ENCODE measurements at regions not wholly inside any gene's neighbourhood (a gene's known extent, or its start where the extent isn't known, plus 50 kb on each side); places are given as distances from the start of the nearest gene placed in this dataset.

DNA sequence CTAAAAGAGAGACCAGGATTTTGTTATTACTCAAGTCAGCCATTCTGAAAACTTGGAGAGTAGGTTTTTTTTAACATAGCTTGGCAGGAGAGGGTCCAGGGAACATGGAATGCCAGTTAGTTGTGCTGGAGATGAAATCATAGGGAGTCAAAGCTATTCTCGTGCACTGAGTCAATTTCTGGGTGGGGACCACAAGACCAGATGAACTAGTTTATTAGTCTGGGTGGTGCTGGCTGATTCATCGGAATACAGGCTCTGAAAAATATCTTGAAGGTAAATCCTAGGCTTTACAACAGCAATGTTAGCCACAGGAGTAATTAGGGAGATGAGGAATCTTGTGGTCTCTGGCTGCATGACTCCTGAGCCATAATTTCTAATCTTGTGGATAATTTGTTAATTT lies 921.4 kb downstream of the TRIB2 start:
- no peaks in the 10 kb centered on the region for H3K4me1 ChIP-seq (ENCODE audit: control insufficient read depth in 1 of 2, insufficient read depth in 2 of 2, low read length in 2 of 2)
- H3K27ac ChIP-seq (ENCODE audit: low read length): no peak overlapping the region
- no peaks in the 10 kb centered on the region for H3K27me3 ChIP-seq (ENCODE audit: low read depth, low read length)
- no peaks in the 10 kb centered on the region for H3K9me3 ChIP-seq (ENCODE audit: control insufficient read depth in 1 of 2, low read length in 2 of 2)
- H3K4me3 ChIP-seq (ENCODE audit: low read depth in 1 of 2, low read length in 2 of 2): no peak overlapping the region
- no peaks in the 10 kb centered on the region for H3K36me3 ChIP-seq (ENCODE audit: control insufficient read depth in 1 of 2, insufficient read depth in 2 of 2, low read length in 2 of 2)

- Histone ChIP-seq H3K4me1 (ENCODE audit: control insufficient read depth in 1 of 2, insufficient read depth in 2 of 2, low read length in 2 of 2) (no peaks in the 10 kb centered on the region), H3K9me3 (ENCODE audit: control insufficient read depth in 1 of 2, low read length in 2 of 2) (no peaks in the 10 kb centered on the region), H3K36me3 (ENCODE audit: control insufficient read depth in 1 of 2, insufficient read depth in 2 of 2, low read length in 2 of 2) (no peaks in the 10 kb centered on the region), H3K4me3 (ENCODE audit: low read depth in 1 of 2, low read length in 2 of 2) (no peak overlapping the region), H3K27me3 (ENCODE audit: low read depth, low read length) (no peaks in the 10 kb centered on the region), H3K27ac (ENCODE audit: low read length) (no peak overlapping the region)
These were observed 933.2 kb downstream of the TRIB2 start for GRCh38 chr2:13649918-13650317.

DNA sequence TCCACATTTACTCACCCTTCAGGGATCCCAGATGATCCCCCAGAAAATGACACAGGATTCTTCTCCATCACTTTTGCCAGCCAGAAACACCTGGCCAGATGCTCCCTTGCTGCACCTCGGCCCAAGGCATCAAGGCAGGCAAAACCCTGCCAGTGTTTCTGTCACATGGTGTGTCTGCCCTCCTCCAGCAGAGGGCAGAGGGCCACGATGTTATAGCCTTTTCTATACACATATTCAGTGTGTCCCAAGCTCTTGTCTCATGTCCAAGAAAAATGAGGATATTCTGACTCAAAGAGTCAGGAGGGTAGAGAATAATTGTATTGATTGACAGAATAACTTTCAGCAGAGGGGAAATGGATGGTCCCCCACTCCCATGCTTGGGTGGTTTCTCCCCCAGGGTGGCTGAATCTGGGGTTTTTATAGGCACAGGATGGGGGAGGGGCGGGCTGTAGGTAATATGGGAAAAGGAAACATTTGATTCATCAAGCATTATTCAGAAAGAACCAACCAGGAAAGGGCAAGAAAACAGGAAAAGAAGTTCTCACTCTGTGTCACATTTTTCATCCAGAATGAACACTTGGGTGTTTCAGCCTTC lies 933.9 kb downstream of the TRIB2 start:
- Histone ChIP-seq H3K36me3 (ENCODE audit: control insufficient read depth in 1 of 2, insufficient read depth in 2 of 2, low read length in 2 of 2) (no peaks in the 10 kb centered on the region), H3K4me3 (ENCODE audit: low read depth in 1 of 2, low read length in 2 of 2) (no peak overlapping the region), H3K4me1 (ENCODE audit: control insufficient read depth in 1 of 2, insufficient read depth in 2 of 2, low read length in 2 of 2) (no peaks in the 10 kb centered on the region), H3K27me3 (ENCODE audit: low read depth, low read length) (no peaks in the 10 kb centered on the region), H3K27ac (ENCODE audit: low read length) (no peak overlapping the region), H3K9me3 (ENCODE audit: control insufficient read depth in 1 of 2, low read length in 2 of 2) (no peaks in the 10 kb centered on the region)

DNA sequence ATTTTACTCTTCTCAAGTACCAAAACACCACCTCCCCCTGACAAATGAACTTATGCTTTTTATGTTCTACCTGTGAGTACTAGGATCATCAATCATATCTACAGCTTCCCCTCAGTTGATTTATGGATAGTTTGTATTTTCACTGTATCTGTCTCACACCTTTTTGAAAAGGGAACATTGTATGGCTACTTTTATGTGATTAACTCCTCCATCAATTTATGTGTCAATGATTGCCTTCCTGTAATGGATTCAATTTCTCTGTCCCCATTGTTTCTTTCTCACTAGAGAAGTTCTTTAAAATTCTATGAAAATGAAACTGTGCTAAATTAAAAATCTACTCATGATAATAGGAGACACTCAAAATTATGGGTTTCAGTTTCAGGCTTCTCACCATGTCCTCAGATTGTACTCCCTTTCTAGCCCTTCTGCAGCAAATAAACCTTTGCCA lies 935.0 kb downstream of the TRIB2 start:
- Histone ChIP-seq H3K27ac (ENCODE audit: low read length) (no peak overlapping the region), H3K4me1 (ENCODE audit: control insufficient read depth in 1 of 2, insufficient read depth in 2 of 2, low read length in 2 of 2) (no peaks in the 10 kb centered on the region), H3K36me3 (ENCODE audit: control insufficient read depth in 1 of 2, insufficient read depth in 2 of 2, low read length in 2 of 2) (no peaks in the 10 kb centered on the region), H3K27me3 (ENCODE audit: low read depth, low read length) (no peaks in the 10 kb centered on the region), H3K4me3 (ENCODE audit: low read depth in 1 of 2, low read length in 2 of 2) (no peak overlapping the region), H3K9me3 (ENCODE audit: control insufficient read depth in 1 of 2, low read length in 2 of 2) (no peaks in the 10 kb centered on the region)

DNA sequence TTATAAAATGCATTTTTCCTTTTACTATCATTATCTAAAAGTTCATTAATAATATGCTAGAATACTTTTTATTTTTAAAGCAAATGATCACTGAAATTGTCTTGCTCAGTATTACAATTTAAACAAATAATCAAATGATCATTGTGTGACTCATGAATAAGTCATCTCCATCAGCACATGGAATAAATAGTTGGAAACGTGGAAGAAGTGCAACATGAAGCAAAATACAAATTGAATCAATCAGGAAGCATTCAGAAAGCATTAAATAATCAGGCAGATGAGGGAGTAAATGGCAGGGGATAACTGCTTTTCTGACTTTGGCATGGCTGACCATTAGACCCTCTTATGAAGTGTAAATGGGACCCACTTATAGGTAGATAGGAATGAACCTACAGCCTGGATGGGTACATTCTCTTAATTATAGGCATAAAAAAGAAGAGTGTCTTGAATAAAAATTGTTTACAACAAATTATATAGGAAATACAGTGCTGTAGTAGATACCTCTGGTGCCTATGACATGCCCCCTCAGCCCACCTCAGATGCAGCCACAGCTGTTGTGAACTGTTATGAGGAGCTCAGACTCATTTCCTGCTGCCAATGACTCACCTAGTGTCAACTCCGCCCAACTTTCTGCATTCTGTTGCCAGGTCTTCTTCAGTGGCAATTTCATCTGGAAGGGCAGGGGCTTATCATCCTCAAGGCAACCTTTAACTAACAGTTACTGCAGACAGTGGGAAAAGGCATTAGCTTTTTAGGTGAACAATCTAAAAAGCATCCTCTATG lies 936.0 kb downstream of the TRIB2 start:
- no peak overlapping the region for H3K4me3 ChIP-seq (ENCODE audit: low read depth in 1 of 2, low read length in 2 of 2)
- H3K36me3 ChIP-seq (ENCODE audit: control insufficient read depth in 1 of 2, insufficient read depth in 2 of 2, low read length in 2 of 2): no peaks in the 10 kb centered on the region
- H3K9me3 ChIP-seq (ENCODE audit: control insufficient read depth in 1 of 2, low read length in 2 of 2): no peaks in the 10 kb centered on the region
- no peaks in the 10 kb centered on the region for H3K4me1 ChIP-seq (ENCODE audit: control insufficient read depth in 1 of 2, insufficient read depth in 2 of 2, low read length in 2 of 2)
- H3K27ac ChIP-seq (ENCODE audit: low read length): no peak overlapping the region
- H3K27me3 ChIP-seq (ENCODE audit: low read depth, low read length): no peaks in the 10 kb centered on the region

- no peaks in the 10 kb centered on the region for H3K9me3 ChIP-seq (ENCODE audit: control insufficient read depth in 1 of 2, low read length in 2 of 2)
- H3K27ac ChIP-seq (ENCODE audit: low read length): no peak overlapping the region
- H3K4me3 ChIP-seq (ENCODE audit: low read depth in 1 of 2, low read length in 2 of 2): no peak overlapping the region
- H3K27me3 ChIP-seq (ENCODE audit: low read depth, low read length): no peaks in the 10 kb centered on the region
- H3K4me1 ChIP-seq (ENCODE audit: control insufficient read depth in 1 of 2, insufficient read depth in 2 of 2, low read length in 2 of 2): no peaks in the 10 kb centered on the region
- H3K36me3 ChIP-seq (ENCODE audit: control insufficient read depth in 1 of 2, insufficient read depth in 2 of 2, low read length in 2 of 2): no peaks in the 10 kb centered on the region
These were observed 937.7 kb downstream of the TRIB2 start for GRCh38 chr2:13654416-13654815.

GRCh38 chr2:13660231-13660630 lies 943.5 kb downstream of the TRIB2 start:
- Histone ChIP-seq H3K9me3 (ENCODE audit: control insufficient read depth in 1 of 2, low read length in 2 of 2) (no peaks in the 10 kb centered on the region), H3K27ac (ENCODE audit: low read length) (no peak overlapping the region), H3K27me3 (ENCODE audit: low read depth, low read length) (no peaks in the 10 kb centered on the region), H3K4me3 (ENCODE audit: low read depth in 1 of 2, low read length in 2 of 2) (no peak overlapping the region), H3K4me1 (ENCODE audit: control insufficient read depth in 1 of 2, insufficient read depth in 2 of 2, low read length in 2 of 2) (no peaks in the 10 kb centered on the region), H3K36me3 (ENCODE audit: control insufficient read depth in 1 of 2, insufficient read depth in 2 of 2, low read length in 2 of 2) (no peaks in the 10 kb centered on the region)

DNA sequence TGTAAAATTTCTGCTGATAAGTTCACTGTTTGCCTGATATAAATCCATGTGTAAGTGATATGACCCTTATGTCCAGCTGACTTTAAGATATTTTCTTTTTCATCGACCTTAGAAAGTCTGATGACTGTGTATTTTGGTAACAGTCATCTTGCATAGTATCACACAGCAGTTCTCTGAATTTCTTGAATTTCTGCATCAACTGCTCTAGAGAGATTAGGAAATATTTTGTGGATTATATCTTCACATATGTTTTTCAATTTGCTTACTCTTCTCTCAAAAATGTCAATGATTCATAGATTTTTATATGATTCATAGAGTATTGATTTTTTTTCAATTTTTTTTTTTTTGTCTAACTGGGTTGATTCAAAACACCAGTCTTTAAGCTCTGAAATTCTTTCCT lies 945.3 kb downstream of the TRIB2 start:
- H3K9me3 ChIP-seq (ENCODE audit: control insufficient read depth in 1 of 2, low read length in 2 of 2): no peaks in the 10 kb centered on the region
- no peak overlapping the region for H3K27ac ChIP-seq (ENCODE audit: low read length)
- no peaks in the 10 kb centered on the region for H3K4me1 ChIP-seq (ENCODE audit: control insufficient read depth in 1 of 2, insufficient read depth in 2 of 2, low read length in 2 of 2)
- no peak overlapping the region for H3K4me3 ChIP-seq (ENCODE audit: low read depth in 1 of 2, low read length in 2 of 2)
- H3K36me3 ChIP-seq (ENCODE audit: control insufficient read depth in 1 of 2, insufficient read depth in 2 of 2, low read length in 2 of 2): no peaks in the 10 kb centered on the region
- no peaks in the 10 kb centered on the region for H3K27me3 ChIP-seq (ENCODE audit: low read depth, low read length)

GRCh38 chr2:13666582-13667414 lies 950.1 kb downstream of the TRIB2 start:
- H3K4me3 ChIP-seq (ENCODE audit: low read depth in 1 of 2, low read length in 2 of 2): no peak overlapping the region

GRCh38 chr2:13667415-13667757 lies 950.6 kb downstream of the TRIB2 start:
- no peaks in the 10 kb centered on the region for H3K27me3 ChIP-seq (ENCODE audit: low read depth, low read length)
- H3K36me3 ChIP-seq (ENCODE audit: control insufficient read depth in 1 of 2, insufficient read depth in 2 of 2, low read length in 2 of 2): no peaks in the 10 kb centered on the region
- H3K4me1 ChIP-seq (ENCODE audit: control insufficient read depth in 1 of 2, insufficient read depth in 2 of 2, low read length in 2 of 2): no peaks in the 10 kb centered on the region
- no peaks in the 10 kb centered on the region for H3K9me3 ChIP-seq (ENCODE audit: control insufficient read depth in 1 of 2, low read length in 2 of 2)
- H3K27ac ChIP-seq (ENCODE audit: low read length): no peak overlapping the region
- H3K4me3 ChIP-seq (ENCODE audit: low read depth in 1 of 2, low read length in 2 of 2): no peak overlapping the region

More at GRCh38 chr2:13666582-13667414, 950.1 kb downstream of the TRIB2 start:
- no peaks in the 10 kb centered on the region for H3K4me1 ChIP-seq (ENCODE audit: control insufficient read depth in 1 of 2, insufficient read depth in 2 of 2, low read length in 2 of 2)
- H3K27ac ChIP-seq (ENCODE audit: low read length): no peak overlapping the region
- H3K9me3 ChIP-seq (ENCODE audit: control insufficient read depth in 1 of 2, low read length in 2 of 2): no peaks in the 10 kb centered on the region
- no peaks in the 10 kb centered on the region for H3K27me3 ChIP-seq (ENCODE audit: low read depth, low read length)
- H3K36me3 ChIP-seq (ENCODE audit: control insufficient read depth in 1 of 2, insufficient read depth in 2 of 2, low read length in 2 of 2): no peaks in the 10 kb centered on the region

DNA sequence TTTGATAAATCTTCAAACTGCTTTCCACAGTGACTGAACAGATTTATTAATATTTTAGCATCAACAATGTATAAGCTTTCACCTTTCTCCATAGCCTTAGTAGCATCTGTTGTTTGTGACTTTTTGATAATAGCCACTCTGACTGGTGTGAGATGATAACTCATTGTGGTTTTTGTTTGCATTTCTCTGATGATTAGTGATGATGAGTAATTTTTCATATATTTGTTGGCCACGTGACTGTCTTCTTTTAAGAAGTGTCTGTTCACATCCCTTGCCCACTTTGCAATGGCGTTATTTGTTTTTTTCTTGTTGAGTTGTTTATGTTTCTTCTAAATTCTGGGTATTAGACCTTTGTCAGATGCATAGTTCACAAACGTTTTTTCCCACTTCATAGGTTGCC lies 952.9 kb downstream of the TRIB2 start:
- Histone ChIP-seq H3K27ac (ENCODE audit: low read length) (no peak overlapping the region), H3K4me1 (ENCODE audit: control insufficient read depth in 1 of 2, insufficient read depth in 2 of 2, low read length in 2 of 2) (no peaks in the 10 kb centered on the region), H3K4me3 (ENCODE audit: low read depth in 1 of 2, low read length in 2 of 2) (no peak overlapping the region), H3K27me3 (ENCODE audit: low read depth, low read length) (no peaks in the 10 kb centered on the region), H3K9me3 (ENCODE audit: control insufficient read depth in 1 of 2, low read length in 2 of 2) (no peaks in the 10 kb centered on the region), H3K36me3 (ENCODE audit: control insufficient read depth in 1 of 2, insufficient read depth in 2 of 2, low read length in 2 of 2) (no peaks in the 10 kb centered on the region)

All from muscle layer of duodenum (tissue), 2 donors.